Testis (tissue), 2 donors: ENCODE measurements at regions not wholly inside any gene's neighbourhood (a gene's known extent, or its start where the extent isn't known, plus 50 kb on each side); places are given as distances from the start of the nearest gene placed in this dataset.

Experiments
- CTCF ChIP-seq, 3 experiments: fragments of 450-650 bp in 2 of 3; fragments of 200-600 bp in 1 of 3; sonication (generic) in 1 of 3; IDR thresholded peaks; one replicate each; pipeline ENCODE4 v1.5.1; 2016 to 2019; ENCODE audit warnings: antibody characterized with exemption in 3 of 3, mild to moderate bottlenecking in 2 of 3, moderate library complexity in 1 of 3
- POLR2A ChIP-seq: fragments of 450-650 bp; IDR thresholded peaks from one replicate; pipeline ENCODE4 v1.6.1; 2017; ENCODE audit warnings: antibody characterized with exemption, mild to moderate bottlenecking, moderate library complexity

- no peak for TF ChIP-seq POLR2A
- no peak for TF ChIP-seq CTCF (IDR thresholded peaks at IDR 0.05)
Measured at GRCh38 chr7:12069757-12070156, 141.3 kb upstream of the TMEM106B start.
